ENCODE measurements at regions not wholly inside any gene's neighbourhood (a gene's known extent, or its start where the extent isn't known, plus 50 kb on each side); places are given as distances from the start of the nearest gene placed in this dataset.

- Histone ChIP-seq H3K9ac (ENCODE audit: low read depth in 1 of 2, low read length in 2 of 2) (no peak overlapping the region), H3K4me3 (ENCODE audit: low read length in 2 of 2) (no peak overlapping the region), H3K27ac (ENCODE audit: low read depth in 2 of 2, low read length in 2 of 2) (no peak overlapping the region), H3K4me1 (ENCODE audit: control insufficient read depth in 2 of 2, insufficient read depth in 2 of 2, low read length in 2 of 2) (peaks cover 4% of the 10 kb centered on the region in 2 donors), H3K27me3 (ENCODE audit: control insufficient read depth in 2 of 2, insufficient read depth in 2 of 2, low read length in 2 of 2) (no peaks in the 10 kb centered on the region), H3K36me3 (ENCODE audit: control insufficient read depth in 2 of 2, insufficient read depth in 2 of 2, low read length in 2 of 2) (no peaks in the 10 kb centered on the region), H3K9me3 (ENCODE audit: control insufficient read depth in 2 of 2, low read length in 2 of 2) (no peaks in the 10 kb centered on the region)
Measured at GRCh38 chr1:224486801-224487583, 52.4 kb upstream of the WDR26 start.

- H3K4me3 ChIP-seq (ENCODE audit: low read length in 2 of 2), result no peak overlapping the region
- H3K9me3 ChIP-seq (ENCODE audit: control insufficient read depth in 2 of 2, low read length in 2 of 2), result no peaks in the 10 kb centered on the region
- no peaks in the 10 kb centered on the region for H3K27me3 ChIP-seq (ENCODE audit: control insufficient read depth in 2 of 2, insufficient read depth in 2 of 2, low read length in 2 of 2)
- H3K36me3 ChIP-seq (ENCODE audit: control insufficient read depth in 2 of 2, insufficient read depth in 2 of 2, low read length in 2 of 2), result no peaks in the 10 kb centered on the region
- H3K27ac ChIP-seq (ENCODE audit: low read depth in 2 of 2, low read length in 2 of 2), result no peak overlapping the region
- peaks cover 0 to 16% of the 10 kb centered on the region in 2 donors for H3K4me1 ChIP-seq (ENCODE audit: control insufficient read depth in 2 of 2, insufficient read depth in 2 of 2, low read length in 2 of 2)
- H3K9ac ChIP-seq (ENCODE audit: low read depth in 1 of 2, low read length in 2 of 2), result no peak overlapping the region
Measured at GRCh38 chr1:224488806-224489499, 54.4 kb upstream of the WDR26 start.

- peaks cover 0 to 22% of the 10 kb centered on the region in 2 donors for H3K4me1 ChIP-seq (ENCODE audit: control insufficient read depth in 2 of 2, insufficient read depth in 2 of 2, low read length in 2 of 2)
- no peak overlapping the region for H3K9ac ChIP-seq (ENCODE audit: low read depth in 1 of 2, low read length in 2 of 2)
- no peak overlapping the region for H3K27ac ChIP-seq (ENCODE audit: low read depth in 2 of 2, low read length in 2 of 2)
- no peaks in the 10 kb centered on the region for H3K9me3 ChIP-seq (ENCODE audit: control insufficient read depth in 2 of 2, low read length in 2 of 2)
- H3K36me3 ChIP-seq (ENCODE audit: control insufficient read depth in 2 of 2, insufficient read depth in 2 of 2, low read length in 2 of 2), result no peaks in the 10 kb centered on the region
- H3K27me3 ChIP-seq (ENCODE audit: control insufficient read depth in 2 of 2, insufficient read depth in 2 of 2, low read length in 2 of 2), result no peaks in the 10 kb centered on the region
- no peak overlapping the region for H3K4me3 ChIP-seq (ENCODE audit: low read length in 2 of 2)
Measured at GRCh38 chr1:224489534-224490365, 55.2 kb upstream of the WDR26 start.

GRCh38 chr1:224490549-224491537 lies 56.2 kb upstream of the WDR26 start:
- no peaks in the 10 kb centered on the region for H3K9me3 ChIP-seq (ENCODE audit: control insufficient read depth in 2 of 2, low read length in 2 of 2)
- no peaks in the 10 kb centered on the region for H3K36me3 ChIP-seq (ENCODE audit: control insufficient read depth in 2 of 2, insufficient read depth in 2 of 2, low read length in 2 of 2)

GRCh38 chr1:224492015-224492414 lies 57.4 kb upstream of the WDR26 start:
- H3K4me1 ChIP-seq (ENCODE audit: control insufficient read depth in 2 of 2, insufficient read depth in 2 of 2, low read length in 2 of 2), result peaks cover under 1 to 25% of the 10 kb centered on the region in 2 donors
- no peaks in the 10 kb centered on the region for H3K9me3 ChIP-seq (ENCODE audit: control insufficient read depth in 2 of 2, low read length in 2 of 2)
- no peak overlapping the region for H3K27ac ChIP-seq (ENCODE audit: low read depth in 2 of 2, low read length in 2 of 2)
- H3K9ac ChIP-seq (ENCODE audit: low read depth in 1 of 2, low read length in 2 of 2), result no peak overlapping the region
- no peak overlapping the region for H3K4me3 ChIP-seq (ENCODE audit: low read length in 2 of 2)
- no peaks in the 10 kb centered on the region for H3K27me3 ChIP-seq (ENCODE audit: control insufficient read depth in 2 of 2, insufficient read depth in 2 of 2, low read length in 2 of 2)
- H3K36me3 ChIP-seq (ENCODE audit: control insufficient read depth in 2 of 2, insufficient read depth in 2 of 2, low read length in 2 of 2), result no peaks in the 10 kb centered on the region

More at GRCh38 chr1:224490549-224491537, 56.2 kb upstream of the WDR26 start:
- Histone ChIP-seq H3K27me3 (ENCODE audit: control insufficient read depth in 2 of 2, insufficient read depth in 2 of 2, low read length in 2 of 2) (no peaks in the 10 kb centered on the region), H3K4me1 (ENCODE audit: control insufficient read depth in 2 of 2, insufficient read depth in 2 of 2, low read length in 2 of 2) (peaks cover 0 to 25% of the 10 kb centered on the region in 2 donors), H3K4me3 (ENCODE audit: low read length in 2 of 2) (no peak overlapping the region), H3K27ac (ENCODE audit: low read depth in 2 of 2, low read length in 2 of 2) (peak overlapping the region in 1 of 2 donors; percentile 16), H3K9ac (ENCODE audit: low read depth in 1 of 2, low read length in 2 of 2) (no peak overlapping the region)

GRCh38 chr1:224492632-224493031 lies 58.0 kb upstream of the WDR26 start:
- peaks cover 2 to 28% of the 10 kb centered on the region in 2 donors for H3K4me1 ChIP-seq (ENCODE audit: control insufficient read depth in 2 of 2, insufficient read depth in 2 of 2, low read length in 2 of 2)
- H3K4me3 ChIP-seq (ENCODE audit: low read length in 2 of 2), result no peak overlapping the region

GRCh38 chr1:224493269-224493668 lies 58.7 kb upstream of the WDR26 start:
- peaks cover 2 to 33% of the 10 kb centered on the region in 2 donors for H3K4me1 ChIP-seq (ENCODE audit: control insufficient read depth in 2 of 2, insufficient read depth in 2 of 2, low read length in 2 of 2)

More at GRCh38 chr1:224492632-224493031, 58.0 kb upstream of the WDR26 start:
- Histone ChIP-seq H3K27ac (ENCODE audit: low read depth in 2 of 2, low read length in 2 of 2) (peak overlapping the region; percentile 62 to 69), H3K9me3 (ENCODE audit: control insufficient read depth in 2 of 2, low read length in 2 of 2) (no peaks in the 10 kb centered on the region), H3K27me3 (ENCODE audit: control insufficient read depth in 2 of 2, insufficient read depth in 2 of 2, low read length in 2 of 2) (no peaks in the 10 kb centered on the region), H3K36me3 (ENCODE audit: control insufficient read depth in 2 of 2, insufficient read depth in 2 of 2, low read length in 2 of 2) (no peaks in the 10 kb centered on the region), H3K9ac (ENCODE audit: low read depth in 1 of 2, low read length in 2 of 2) (no peak overlapping the region)

GRCh38 chr1:224494343-224494742 lies 59.7 kb upstream of the WDR26 start:
- H3K4me1 ChIP-seq (ENCODE audit: control insufficient read depth in 2 of 2, insufficient read depth in 2 of 2, low read length in 2 of 2), result peaks cover 8 to 42% of the 10 kb centered on the region in 2 donors
- no peaks in the 10 kb centered on the region for H3K9me3 ChIP-seq (ENCODE audit: control insufficient read depth in 2 of 2, low read length in 2 of 2)
- no peak overlapping the region for H3K9ac ChIP-seq (ENCODE audit: low read depth in 1 of 2, low read length in 2 of 2)
- H3K27ac ChIP-seq (ENCODE audit: low read depth in 2 of 2, low read length in 2 of 2), result peak overlapping the region; percentile 13 to 69
- H3K27me3 ChIP-seq (ENCODE audit: control insufficient read depth in 2 of 2, insufficient read depth in 2 of 2, low read length in 2 of 2), result no peaks in the 10 kb centered on the region
- no peak overlapping the region for H3K4me3 ChIP-seq (ENCODE audit: low read length in 2 of 2)
- no peaks in the 10 kb centered on the region for H3K36me3 ChIP-seq (ENCODE audit: control insufficient read depth in 2 of 2, insufficient read depth in 2 of 2, low read length in 2 of 2)

More at GRCh38 chr1:224493269-224493668, 58.7 kb upstream of the WDR26 start:
- Histone ChIP-seq H3K27me3 (ENCODE audit: control insufficient read depth in 2 of 2, insufficient read depth in 2 of 2, low read length in 2 of 2) (no peaks in the 10 kb centered on the region), H3K27ac (ENCODE audit: low read depth in 2 of 2, low read length in 2 of 2) (peak overlapping the region; percentile 62 to 69), H3K36me3 (ENCODE audit: control insufficient read depth in 2 of 2, insufficient read depth in 2 of 2, low read length in 2 of 2) (no peaks in the 10 kb centered on the region), H3K4me3 (ENCODE audit: low read length in 2 of 2) (peak overlapping the region in 1 of 2 donors; percentile 33), H3K9ac (ENCODE audit: low read depth in 1 of 2, low read length in 2 of 2) (no peak overlapping the region), H3K9me3 (ENCODE audit: control insufficient read depth in 2 of 2, low read length in 2 of 2) (no peaks in the 10 kb centered on the region)

GRCh38 chr1:224495866-224496265 lies 61.3 kb upstream of the WDR26 start:
- no peak overlapping the region for H3K9ac ChIP-seq (ENCODE audit: low read depth in 1 of 2, low read length in 2 of 2)
- peaks cover 8 to 44% of the 10 kb centered on the region in 2 donors for H3K4me1 ChIP-seq (ENCODE audit: control insufficient read depth in 2 of 2, insufficient read depth in 2 of 2, low read length in 2 of 2)

More at GRCh38 chr1:224495866-224496265, 61.3 kb upstream of the WDR26 start:
- H3K27me3 ChIP-seq (ENCODE audit: control insufficient read depth in 2 of 2, insufficient read depth in 2 of 2, low read length in 2 of 2), result no peaks in the 10 kb centered on the region
- H3K36me3 ChIP-seq (ENCODE audit: control insufficient read depth in 2 of 2, insufficient read depth in 2 of 2, low read length in 2 of 2), result no peaks in the 10 kb centered on the region
- H3K27ac ChIP-seq (ENCODE audit: low read depth in 2 of 2, low read length in 2 of 2), result peak overlapping the region in 1 of 2 donors; percentile 9
- H3K4me3 ChIP-seq (ENCODE audit: low read length in 2 of 2), result no peak overlapping the region
- H3K9me3 ChIP-seq (ENCODE audit: control insufficient read depth in 2 of 2, low read length in 2 of 2), result no peaks in the 10 kb centered on the region
